Right renal pelvis (tissue), 4 donors: ENCODE measurements at regions not wholly inside any gene's neighbourhood (a gene's known extent, or its start where the extent isn't known, plus 50 kb on each side); places are given as distances from the start of the nearest gene placed in this dataset.
"Not testable (repeated sequence)": the region's sequence is repeated elsewhere in the genome, so short reads cannot be mapped to it uniquely, and the experiment has no call there.

Experiments used
- DNase-seq, 4 donors: peaks; one replicate each; pipeline ENCODE4 v3.0.0-alpha.2; 2013; ENCODE audit warnings: low read depth in 4 of 4, low spot score in 3 of 4, missing footprints in 1 of 4

GRCh38 chr22:35178446-35178845, 78.8 kb upstream of the HMGXB4 start:
- no peak for DNase-seq

GRCh38 chr22:35183917-35184316, 73.4 kb upstream of the HMGXB4 start:
- DNase-seq = no peak

DNA sequence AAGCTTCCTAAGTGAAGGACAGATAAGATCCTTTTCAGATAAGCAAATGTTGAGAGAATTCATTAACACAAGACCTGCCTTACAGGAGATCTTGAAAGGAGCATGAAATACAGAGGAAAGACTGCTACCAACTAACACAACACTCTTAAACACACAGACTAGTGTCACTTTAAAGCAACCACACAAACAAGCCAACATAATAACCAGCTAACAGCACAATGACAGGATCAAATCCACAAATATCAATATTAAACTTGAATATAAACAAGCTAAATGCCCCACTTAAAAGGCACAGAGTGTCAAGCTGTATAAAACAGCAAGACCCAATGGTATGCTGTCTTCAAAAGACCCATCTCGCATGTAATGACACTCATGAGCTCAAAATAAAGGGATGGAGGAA, 70.8 kb upstream of the HMGXB4 start:
- no peak for DNase-seq

DNA sequence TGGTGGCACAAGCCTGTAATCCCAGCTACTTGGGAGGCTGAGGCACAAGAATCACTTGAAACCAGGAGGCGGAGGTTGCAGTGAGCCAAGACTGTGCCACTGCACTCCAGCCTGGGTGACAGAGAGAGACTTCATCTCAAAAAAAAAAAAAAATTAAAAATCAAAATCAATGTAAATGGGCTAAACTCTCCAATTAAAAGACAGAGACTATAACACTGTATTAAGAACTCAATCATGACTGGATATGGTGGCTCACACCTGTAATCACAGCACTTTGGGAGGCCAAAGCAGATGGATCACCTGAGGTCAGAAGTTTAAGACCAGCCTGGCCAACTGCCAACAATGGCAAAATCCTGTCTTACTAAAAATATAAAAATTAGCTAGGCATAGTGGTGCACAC, 68.4 kb upstream of the HMGXB4 start:
- not testable (repeated sequence) for DNase-seq

- no peak for DNase-seq
Observed at GRCh38 chr22:35189559-35189958, 67.7 kb upstream of the HMGXB4 start.

GRCh38 chr22:35191412-35191811, 65.9 kb upstream of the HMGXB4 start:
- no peak for DNase-seq

GRCh38 chr22:35192129-35192918, 65.0 kb upstream of the HMGXB4 start:
- DNase-seq = no peak

DNA sequence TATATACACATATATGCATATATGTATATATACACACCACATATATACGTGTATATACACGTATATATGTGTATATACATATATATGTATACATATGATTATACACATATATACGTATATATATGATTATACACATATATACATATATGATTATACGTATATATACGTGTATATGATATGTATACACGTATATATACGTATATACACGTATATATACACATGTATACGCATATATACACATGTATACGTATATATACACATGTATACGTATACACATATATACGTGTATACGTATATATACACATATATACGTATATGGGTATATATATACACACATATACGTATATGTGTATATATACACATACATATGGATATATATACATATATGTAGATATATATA, 62.1 kb upstream of the HMGXB4 start:
- no peak for DNase-seq

- DNase-seq = no peak
Observed at GRCh38 chr22:35195821-35196220, 61.5 kb upstream of the HMGXB4 start.

- no peak for DNase-seq
Observed at GRCh38 chr22:35197071-35197470, 60.2 kb upstream of the HMGXB4 start.

DNA sequence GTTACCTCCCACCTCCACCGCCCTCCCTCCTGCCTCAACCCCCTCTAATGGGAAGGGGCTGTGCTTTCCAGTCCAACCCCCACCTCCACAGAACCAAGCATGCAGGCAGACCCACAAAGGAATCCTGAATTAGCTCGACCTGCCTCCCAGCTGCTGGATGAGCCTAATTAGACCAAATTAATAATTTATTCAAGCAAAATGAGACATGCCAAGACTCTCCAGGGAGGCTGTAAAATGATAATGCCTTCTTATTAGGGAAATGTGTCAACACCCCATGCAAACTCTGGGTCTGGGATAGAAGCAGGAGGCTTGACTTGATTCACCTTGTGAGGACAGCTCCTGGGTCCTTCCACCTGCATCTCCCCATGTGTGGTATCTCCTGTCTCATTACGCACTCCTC, 59.4 kb upstream of the HMGXB4 start:
- no peak for DNase-seq

DNA sequence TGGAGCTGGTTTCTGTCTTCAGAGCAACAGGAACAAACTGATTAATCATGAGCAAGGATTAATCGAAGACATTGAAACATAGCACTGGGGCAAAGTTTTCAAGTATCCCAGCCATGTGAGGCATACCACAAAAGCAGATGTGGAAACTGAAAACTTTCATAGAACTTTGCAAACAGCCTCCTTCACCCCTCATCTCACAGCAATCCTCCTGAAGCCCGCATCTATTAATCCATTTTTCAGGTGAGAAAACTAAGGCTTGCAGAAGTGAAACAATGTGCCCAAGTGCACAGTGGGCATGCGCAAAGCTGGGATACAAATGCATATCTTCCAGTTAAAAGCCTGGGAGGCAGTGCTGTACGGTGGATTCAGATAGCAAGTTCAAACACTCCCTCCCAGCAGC, 58.6 kb upstream of the HMGXB4 start:
- no peak for DNase-seq

DNA sequence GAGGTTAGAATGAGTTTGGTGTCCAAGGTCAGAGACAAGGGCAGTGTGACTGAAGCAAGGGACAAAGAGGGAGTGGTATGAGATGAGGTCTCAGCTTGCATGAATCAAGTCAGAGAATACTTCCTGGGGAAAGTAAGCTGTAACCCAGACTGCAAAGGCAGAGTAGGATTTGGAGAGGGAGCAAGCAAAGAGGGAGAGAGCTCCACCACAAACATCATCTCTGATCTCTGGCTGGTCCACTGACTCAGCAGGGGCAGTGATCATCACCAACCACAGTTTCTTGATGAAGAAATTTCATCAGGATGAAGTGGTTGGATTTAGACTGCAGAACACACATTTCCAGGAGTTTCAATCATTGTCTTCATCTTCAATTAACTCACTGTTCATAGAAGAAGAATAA, 54.9 kb upstream of the HMGXB4 start:
- no peak for DNase-seq

- DNase-seq = no peak
Observed at GRCh38 chr22:35203583-35203982, 53.7 kb upstream of the HMGXB4 start.

GRCh38 chr22:35204807-35205775, 52.2 kb upstream of the HMGXB4 start:
- DNase-seq = peak; percentile 12 to 31 (median 22)

- DNase-seq = no peak
Observed at GRCh38 chr22:35205961-35206360, 51.3 kb upstream of the HMGXB4 start.

GRCh38 chr22:35206889-35207288, 50.4 kb upstream of the HMGXB4 start:
- no peak for DNase-seq
